ENCODE measurements at regions not wholly inside any gene's neighbourhood (a gene's known extent, or its start where the extent isn't known, plus 50 kb on each side); places are given as distances from the start of the nearest gene placed in this dataset.

GRCh38 chr18:24658302-24658701, 197.9 kb downstream of the HRH4 start:
- TF ChIP-seq TAF1 (IDR thresholded peaks at IDR 0.05; ENCODE audit: low read depth, low read length): no peak
- TF ChIP-seq, protein P1, sequence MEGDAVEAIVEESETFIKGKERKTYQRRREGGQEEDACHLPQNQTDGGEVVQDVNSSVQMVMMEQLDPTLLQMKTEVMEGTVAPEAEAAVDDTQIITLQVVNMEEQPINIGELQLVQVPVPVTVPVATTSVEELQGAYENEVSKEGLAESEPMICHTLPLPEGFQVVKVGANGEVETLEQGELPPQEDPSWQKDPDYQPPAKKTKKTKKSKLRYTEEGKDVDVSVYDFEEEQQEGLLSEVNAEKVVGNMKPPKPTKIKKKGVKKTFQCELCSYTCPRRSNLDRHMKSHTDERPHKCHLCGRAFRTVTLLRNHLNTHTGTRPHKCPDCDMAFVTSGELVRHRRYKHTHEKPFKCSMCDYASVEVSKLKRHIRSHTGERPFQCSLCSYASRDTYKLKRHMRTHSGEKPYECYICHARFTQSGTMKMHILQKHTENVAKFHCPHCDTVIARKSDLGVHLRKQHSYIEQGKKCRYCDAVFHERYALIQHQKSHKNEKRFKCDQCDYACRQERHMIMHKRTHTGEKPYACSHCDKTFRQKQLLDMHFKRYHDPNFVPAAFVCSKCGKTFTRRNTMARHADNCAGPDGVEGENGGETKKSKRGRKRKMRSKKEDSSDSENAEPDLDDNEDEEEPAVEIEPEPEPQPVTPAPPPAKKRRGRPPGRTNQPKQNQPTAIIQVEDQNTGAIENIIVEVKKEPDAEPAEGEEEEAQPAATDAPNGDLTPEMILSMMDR (IDR thresholded peaks at IDR 0.05; ENCODE audit: control extremely low read depth in 1 of 3, insufficient read depth in 1 of 3, low read depth in 1 of 3, low read length in 3 of 3): no peak
- TF ChIP-seq POLR2A (IDR thresholded peaks at IDR 0.05; ENCODE audit: control extremely low read depth in 1 of 2, low read depth in 2 of 2, low read length in 2 of 2): no peak
- TF ChIP-seq YY1 (IDR thresholded peaks at IDR 0.05; ENCODE audit: low read depth, low read length): no peak
